NCI-H1417 (cell line): ENCODE measurements at regions not wholly inside any gene's neighbourhood (a gene's known extent, or its start where the extent isn't known, plus 50 kb on each side); places are given as distances from the start of the nearest gene placed in this dataset.

ENCODE experiments used
- DNase-seq, 3 experiments: peaks; one replicate each; lab custom pipeline; 2025; lab: John Stamatoyannopoulos, UW

DNA sequence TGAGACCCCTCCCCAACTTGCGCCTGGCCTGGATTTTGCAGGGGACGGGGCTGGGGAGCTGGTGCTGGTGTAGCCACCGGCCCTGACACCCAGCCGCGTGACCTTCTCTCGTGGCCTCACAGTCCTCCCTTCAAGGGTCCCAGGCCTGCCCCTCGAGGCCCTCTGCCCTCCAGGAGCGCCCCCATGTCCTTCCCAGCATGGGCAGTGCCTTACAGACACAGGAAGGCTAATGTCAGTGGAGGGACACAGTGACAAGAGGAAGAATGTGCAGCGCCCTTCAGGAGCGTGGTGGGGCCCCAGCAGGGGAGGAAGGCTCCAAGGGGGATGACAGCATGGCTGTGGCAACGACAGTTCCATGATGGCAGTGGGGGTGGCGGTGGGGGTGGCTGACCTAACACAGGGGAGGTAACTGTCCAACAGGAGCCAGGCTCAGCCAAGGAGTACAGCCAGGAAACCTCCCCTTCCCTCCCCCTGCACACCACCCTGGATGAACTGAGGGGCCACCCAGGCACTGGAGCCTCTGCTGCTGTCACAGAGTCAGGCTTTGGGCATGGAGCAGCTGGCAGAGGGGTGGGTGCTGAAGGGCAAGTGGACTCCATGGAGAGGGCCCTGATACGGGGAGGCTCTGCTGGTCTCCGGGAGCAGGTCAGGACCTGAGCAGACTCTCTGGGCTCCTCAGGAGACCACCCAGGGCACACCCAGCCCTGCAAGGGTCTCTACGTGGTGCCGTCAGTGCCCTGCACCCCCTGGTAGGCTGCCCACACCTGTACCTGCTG lies 76.0 kb upstream of the RET start:
- no peak for DNase-seq

DNA sequence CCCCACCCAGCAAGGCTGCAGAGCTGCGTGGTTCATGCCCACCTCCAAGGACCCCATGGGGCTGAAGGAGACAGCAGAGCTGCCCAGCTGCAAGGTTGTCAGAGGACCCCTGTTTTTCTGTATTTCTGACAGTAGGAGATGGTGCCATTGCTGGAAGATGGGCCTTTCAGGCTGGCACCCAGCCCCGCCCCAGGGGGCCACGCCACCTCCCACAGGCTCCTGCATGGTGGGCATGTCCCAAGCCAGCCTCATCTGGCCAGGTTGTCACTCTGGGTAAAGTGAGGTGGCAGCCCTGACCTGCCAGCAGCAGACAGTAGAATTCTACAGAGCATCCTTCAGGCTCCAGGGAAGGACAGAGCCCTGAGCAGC lies 75.5 kb upstream of the RET start:
- DNase-seq: no peak

DNA sequence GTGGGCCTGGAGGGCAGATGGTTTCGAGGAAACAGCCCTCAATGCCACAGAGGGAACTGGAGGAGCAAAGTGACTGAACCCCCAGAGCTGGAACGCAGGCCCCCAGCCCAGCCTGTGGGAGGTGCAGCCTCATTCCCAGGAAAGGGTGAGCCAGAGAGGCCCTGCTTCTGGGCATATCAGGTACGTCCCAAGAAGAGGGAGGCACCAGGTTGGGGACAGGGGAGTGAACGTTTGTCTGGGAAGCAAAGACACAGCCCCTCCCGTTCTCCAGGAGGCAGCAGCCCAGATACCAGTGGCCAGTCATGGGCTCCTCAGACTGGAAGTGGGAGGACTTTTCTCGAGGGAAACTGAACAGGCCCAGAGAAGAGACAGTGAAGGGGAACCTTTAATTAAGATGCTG lies 74.3 kb upstream of the RET start:
- DNase-seq: no peak

DNA sequence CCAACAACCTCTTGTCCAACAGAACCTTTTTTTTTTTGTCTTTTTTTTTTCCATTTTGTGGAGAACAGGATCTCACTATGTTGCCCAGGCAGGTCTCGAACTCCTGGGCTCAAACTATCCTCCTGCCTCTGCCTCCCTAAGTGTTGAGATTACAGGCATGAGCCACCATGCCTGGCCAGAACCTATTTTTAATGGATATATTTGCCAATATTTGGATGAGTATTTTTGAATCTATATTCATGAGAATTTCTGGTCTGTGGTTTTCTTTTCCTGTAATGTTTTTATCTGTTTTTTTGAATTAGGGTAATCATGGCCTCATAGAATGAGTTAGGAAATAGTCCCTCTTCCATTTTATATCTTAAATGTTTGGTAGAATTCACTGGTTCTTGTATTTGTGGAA lies 70.4 kb upstream of the RET start:
- no peak for DNase-seq

DNA sequence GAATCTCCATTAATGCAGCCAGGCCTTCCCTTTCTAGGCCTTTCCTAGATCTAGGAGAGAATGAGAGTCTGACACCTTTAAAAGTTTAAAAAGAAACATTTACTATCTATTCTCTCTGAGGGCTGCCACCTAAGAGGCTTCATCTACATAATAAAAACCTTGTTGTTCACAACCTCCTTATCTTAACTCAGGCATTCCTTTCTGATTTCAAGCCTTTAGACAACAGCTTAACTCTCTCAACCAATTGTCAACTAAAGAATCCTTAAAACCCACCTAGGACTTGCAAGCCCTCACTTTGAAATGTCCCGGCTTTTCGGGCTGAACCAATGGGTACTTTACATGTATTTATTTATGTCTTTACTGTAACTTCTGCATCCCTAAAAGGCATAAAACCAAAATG lies 64.3 kb upstream of the RET start:
- DNase-seq: no peak

DNA sequence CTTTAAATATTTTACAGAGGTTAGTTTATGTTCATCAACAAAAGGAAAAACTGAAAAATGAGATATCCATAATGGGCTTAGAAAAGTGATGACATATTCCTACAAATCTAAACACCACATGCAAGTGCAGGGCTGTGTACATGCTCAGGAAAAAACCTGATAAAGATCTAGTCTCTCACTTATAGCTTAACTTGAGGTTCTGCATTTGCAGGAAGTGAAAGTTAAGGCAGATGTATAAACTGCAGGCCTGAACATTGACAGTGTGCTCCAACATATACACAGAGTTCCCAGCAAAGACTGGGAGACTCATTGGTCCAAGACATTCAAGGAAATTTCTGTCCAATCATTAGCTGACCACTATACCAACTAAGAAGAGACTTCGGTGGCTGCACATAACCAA lies 63.8 kb upstream of the RET start:
- DNase-seq: no peak

DNA sequence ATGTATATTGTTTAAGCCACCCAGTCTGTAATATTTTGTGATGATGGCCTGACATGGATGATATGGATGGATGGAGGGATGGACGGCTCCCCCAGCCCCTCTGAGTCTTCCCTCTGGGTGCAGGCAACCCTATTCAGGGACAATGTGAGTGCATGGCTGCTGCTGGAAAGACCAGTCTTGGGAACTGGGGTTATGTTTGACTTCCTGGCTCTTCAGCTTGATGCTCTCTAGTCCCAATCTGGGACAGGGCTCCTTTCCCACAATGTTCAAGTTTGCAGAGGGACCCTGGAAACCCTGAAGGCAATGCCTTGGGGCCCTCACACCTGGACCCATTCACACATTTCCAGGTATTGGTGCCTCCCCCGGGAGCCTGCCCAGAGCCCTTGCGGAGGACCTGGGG lies 52.3 kb upstream of the RET start:
- DNase-seq: no peak

DNA sequence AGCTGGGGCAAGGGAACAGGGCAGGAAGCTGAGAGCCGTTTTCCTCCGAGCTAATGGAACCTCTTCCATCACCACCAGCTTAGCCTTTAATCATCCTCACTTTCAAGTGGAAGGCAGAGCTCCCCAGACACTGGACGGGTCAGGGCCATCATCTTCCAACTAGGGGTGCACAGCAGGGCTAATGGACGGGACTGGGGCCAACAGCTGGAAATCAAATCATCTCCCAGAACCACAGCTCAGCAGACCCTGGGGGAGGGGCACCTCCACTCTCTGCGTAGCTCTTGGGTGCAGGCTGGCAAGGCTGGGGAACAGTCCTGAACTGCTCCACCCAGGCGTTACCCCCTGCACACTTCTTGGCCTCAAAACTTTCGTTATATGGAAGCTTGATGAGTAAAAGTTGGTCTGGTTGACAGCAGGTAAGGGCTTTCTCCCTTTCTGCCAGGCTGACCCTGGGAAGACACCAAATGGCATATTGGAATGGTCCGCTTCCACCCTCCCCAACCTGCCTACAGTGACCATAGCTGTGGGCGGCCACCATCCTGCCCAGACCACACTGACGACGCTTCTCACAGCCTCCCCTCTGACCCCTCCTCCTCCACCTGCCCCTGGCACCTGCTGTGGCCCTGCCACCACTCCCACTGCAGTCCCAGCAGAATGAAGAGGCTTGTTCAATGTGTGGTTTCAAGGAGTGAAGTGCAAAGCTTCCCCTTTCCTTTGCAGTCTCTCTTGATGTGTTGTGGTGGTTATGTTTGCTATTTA lies 51.7 kb upstream of the RET start:
- no peak for DNase-seq

DNA sequence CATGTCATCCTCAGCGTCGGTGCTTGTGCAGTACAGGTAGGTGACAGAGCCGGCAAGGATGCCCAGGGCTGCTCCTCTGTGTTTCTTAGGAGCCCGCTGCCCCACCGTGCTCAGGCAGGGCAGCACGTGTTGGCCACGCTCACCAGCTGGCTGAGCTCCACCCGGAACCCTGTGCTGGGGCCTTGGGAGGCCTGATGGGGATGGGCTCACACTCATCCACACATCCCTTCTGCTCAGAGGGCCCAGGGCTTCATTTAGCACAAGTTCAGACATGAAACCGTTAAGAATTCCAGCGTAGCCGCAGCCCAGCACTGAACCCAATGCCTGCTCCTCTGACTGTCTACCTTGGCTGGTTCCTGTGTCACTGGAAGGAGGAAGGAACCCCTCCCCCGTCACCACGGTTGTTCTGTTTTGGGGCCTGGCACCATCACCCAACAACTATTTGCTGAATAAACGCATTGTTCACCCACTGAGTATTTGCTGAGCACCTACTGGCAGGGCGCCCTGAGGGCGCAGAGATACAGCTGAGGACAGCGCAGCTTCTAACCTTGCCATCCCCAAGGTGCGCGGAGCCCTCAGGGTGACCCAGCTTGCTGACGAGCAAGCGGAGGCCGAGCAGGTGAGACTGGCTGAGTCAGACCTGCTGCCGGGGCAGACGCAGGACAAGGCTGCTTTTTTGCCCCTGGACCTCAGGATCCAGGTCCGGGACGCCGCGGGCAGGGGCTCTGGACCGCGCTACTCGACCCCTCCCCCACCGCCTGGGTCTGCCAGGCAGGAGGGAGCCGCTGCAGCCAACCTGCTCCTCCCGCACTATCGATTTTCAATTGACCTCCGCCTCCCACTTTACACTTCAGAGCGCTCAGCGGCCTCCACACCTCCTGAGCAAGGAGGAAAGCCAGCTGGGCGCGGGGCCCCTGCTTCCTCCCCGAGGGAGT lies 50.6 kb upstream of the RET start:
- peak in 2 of 3 experiments; percentile 50 to 51 for DNase-seq
